Naive thymus-derived CD4-positive, alpha-beta T cell (primary cell): ENCODE measurements at regions not wholly inside any gene's neighbourhood (a gene's known extent, or its start where the extent isn't known, plus 50 kb on each side); places are given as distances from the start of the nearest gene placed in this dataset.

Experiments used
- ATAC-seq: fragments of 150-1000 bp; cut with Tn5 transposase; 2 replicates; pipeline ENCODE4 v1.10.0; 2021; ENCODE audit warnings: mild to moderate bottlenecking, moderate library complexity
- CTCF ChIA-PET: fragments of 350-600 bp; sonication (Branson Sonifier 250); formaldehyde crosslinking; loops from one replicate; lab custom pipeline; 2021; ENCODE audit warnings: antibody characterized with exemption; lab: Charles Lee
- POLR2A ChIA-PET: fragments of 350-600 bp; sonication (Branson Sonifier 250); formaldehyde crosslinking; loops from one replicate; lab custom pipeline; 2021; ENCODE audit warnings: antibody characterized with exemption, inconsistent platforms; lab: Charles Lee
- DNase-seq, 9 donors: peaks; one replicate each; pipeline versions ENCODE4 v3.0.0 to v3.0.0-alpha.2; 2020 to 2022; ENCODE audit warnings: mixed read lengths in 1 of 9
- H3K27ac ChIP-seq: one replicate; pipeline ENCODE4 v1.7.0; 2013; ENCODE audit warnings: mild to moderate bottlenecking, low read depth, low read length, moderate library complexity
- H3K27me3 ChIP-seq, 2 donors: one replicate each; pipeline ENCODE4 v1.7.0; 2013; ENCODE audit warnings: low read length in 2 of 2, mild to moderate bottlenecking in 2 of 2, moderate library complexity in 2 of 2; ENCODE audit not compliant: control insufficient read depth in 2 of 2, insufficient read depth in 2 of 2
- H3K36me3 ChIP-seq, 3 experiments: 1 replicate in 2 of 3; 2 replicates in 1 of 3; pipeline ENCODE4 v1.7.0; 2013; ENCODE audit warnings: low read length in 3 of 3, mild to moderate bottlenecking in 3 of 3, moderate library complexity in 1 of 3; ENCODE audit not compliant: insufficient read depth in 3 of 3, control insufficient read depth in 2 of 3
- H3K4me1 ChIP-seq, 2 donors: one replicate each; pipeline ENCODE4 v1.7.0; 2013; ENCODE audit warnings: low read length in 2 of 2, mild to moderate bottlenecking in 2 of 2, moderate library complexity in 1 of 2; ENCODE audit not compliant: control insufficient read depth in 2 of 2, insufficient read depth in 2 of 2
- H3K4me3 ChIP-seq: 2 replicates; pipeline ENCODE4 v1.7.0; 2013; ENCODE audit warnings: mild to moderate bottlenecking, low read length
- H3K9me3 ChIP-seq, 3 experiments: 1 replicate in 2 of 3; 2 replicates in 1 of 3; pipeline ENCODE4 v1.7.0; 2013; ENCODE audit warnings: low read length in 3 of 3; ENCODE audit not compliant: control insufficient read depth in 2 of 3
- H3K27ac Mint-ChIP-seq, 9 donors: one replicate each; pipeline ENCODE4 v1.8.0; 2020 to 2022; ENCODE audit warnings: mixed read lengths in 9 of 9, mild to moderate bottlenecking in 8 of 9, moderate library complexity in 5 of 9, inconsistent platforms in 2 of 9
- H3K27me3 Mint-ChIP-seq, 5 donors: one replicate each; pipeline ENCODE4 v1.8.0; 2021 to 2022; ENCODE audit warnings: mixed read lengths in 5 of 5, mild to moderate bottlenecking in 1 of 5
- H3K36me3 Mint-ChIP-seq, 5 donors: one replicate each; pipeline ENCODE4 v1.8.0; 2020 to 2022; ENCODE audit warnings: mixed read lengths in 5 of 5, mild to moderate bottlenecking in 3 of 5, inconsistent platforms in 1 of 5
- H3K4me1 Mint-ChIP-seq, 7 donors: one replicate each; pipeline ENCODE4 v1.8.0; 2020 to 2022; ENCODE audit warnings: mixed read lengths in 7 of 7, mild to moderate bottlenecking in 3 of 7, inconsistent platforms in 1 of 7
- H3K4me3 Mint-ChIP-seq, 10 donors: one replicate each; pipeline ENCODE4 v1.8.0; 2020 to 2022; ENCODE audit warnings: mild to moderate bottlenecking in 10 of 10, mixed read lengths in 10 of 10, moderate library complexity in 6 of 10, inconsistent platforms in 2 of 10
- H3K9me3 Mint-ChIP-seq, 11 donors: one replicate each; pipeline ENCODE4 v1.8.0; 2020 to 2022; ENCODE audit warnings: mixed read lengths in 11 of 11, mild to moderate bottlenecking in 4 of 11, inconsistent platforms in 1 of 11, moderate library complexity in 1 of 11
- intact Hi-C, 2 donors: fragments of 100-400 bp; cut with micrococcal nuclease; formaldehyde crosslinking; loops; one replicate each; pipeline ENCODE4 v1.15.1; 2023

DNA sequence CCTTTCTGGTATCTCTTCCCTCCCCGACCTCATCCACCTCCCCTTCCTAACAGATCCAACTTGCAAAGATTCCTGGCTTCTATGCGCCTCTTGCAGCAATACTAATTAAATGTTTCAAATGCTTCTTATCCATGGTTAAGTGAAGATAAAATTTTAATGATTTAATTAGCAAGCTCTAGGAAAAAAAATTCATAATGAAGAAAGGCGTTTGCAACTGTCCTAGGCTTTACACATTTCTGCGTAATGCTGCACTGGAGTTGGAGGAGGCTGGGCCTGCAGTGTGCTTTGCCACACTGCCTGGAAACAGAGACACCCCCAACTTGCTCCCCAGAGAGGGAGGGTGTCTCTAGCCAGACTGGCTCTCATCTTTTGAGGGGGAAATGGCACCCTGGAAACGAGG is 123.9 kb upstream of the CARD11 start:
- H3K27me3 Mint-ChIP-seq, result peaks cover 2 to 14% (median 12%) of the 10 kb centered on the region in 5 donors
- no peaks in the 10 kb centered on the region for H3K4me1 ChIP-seq
- no peak for DNase-seq
- peaks cover 0 to 4% (median 0%) of the 10 kb centered on the region in 11 donors for H3K9me3 Mint-ChIP-seq
- no peaks in the 10 kb centered on the region for H3K9me3 ChIP-seq
- ChIA-PET CTCF (no interaction called here), POLR2A (no interaction called here)
- intact Hi-C loops, result no loop called here
- H3K4me1 Mint-ChIP-seq, result no peaks in the 10 kb centered on the region
- no peak overlapping the region for H3K27ac Mint-ChIP-seq
- H3K4me3 ChIP-seq, result no peak overlapping the region
- H3K4me3 Mint-ChIP-seq, result no peak overlapping the region
- no peaks in the 10 kb centered on the region for H3K27me3 ChIP-seq
- H3K36me3 Mint-ChIP-seq, result peaks cover 0 to 4% (median 0%) of the 10 kb centered on the region in 5 donors
- no peaks in the 10 kb centered on the region for H3K36me3 ChIP-seq
- ATAC-seq, result no peak
- H3K27ac ChIP-seq, result no peak overlapping the region

DNA sequence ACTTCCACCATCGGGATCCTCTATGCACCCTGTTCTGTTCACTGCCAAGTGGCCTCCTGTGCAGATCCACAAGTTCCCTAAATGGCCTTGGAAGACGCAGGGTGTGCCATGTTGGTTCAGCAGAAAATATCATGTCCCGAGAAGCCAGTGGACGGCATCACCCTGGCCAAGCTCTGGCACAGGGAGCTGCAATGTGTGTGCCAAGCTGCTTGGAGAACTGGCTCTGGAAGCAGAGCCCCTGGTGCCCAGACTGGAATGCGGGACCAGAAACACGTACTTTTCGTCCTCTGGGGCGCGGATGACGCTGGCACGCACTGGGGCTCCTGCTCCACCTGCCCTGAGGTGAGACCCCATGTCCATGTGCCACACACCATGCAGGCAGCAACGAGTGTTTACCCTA is 124.7 kb upstream of the CARD11 start:
- H3K27me3 Mint-ChIP-seq, result peaks cover 2 to 19% (median 14%) of the 10 kb centered on the region in 5 donors
- peaks cover 0 to 4% (median 0%) of the 10 kb centered on the region in 11 donors for H3K9me3 Mint-ChIP-seq
- Histone ChIP-seq H3K27ac (no peak overlapping the region), H3K4me3 (no peak overlapping the region), H3K27me3 (no peaks in the 10 kb centered on the region), H3K36me3 (no peaks in the 10 kb centered on the region), H3K4me1 (no peaks in the 10 kb centered on the region), H3K9me3 (no peaks in the 10 kb centered on the region)
- no peak overlapping the region for H3K27ac Mint-ChIP-seq
- ChIA-PET CTCF (no interaction called here), POLR2A (no interaction called here)
- H3K36me3 Mint-ChIP-seq, result peaks cover 0 to 4% (median 0%) of the 10 kb centered on the region in 5 donors
- no peaks in the 10 kb centered on the region for H3K4me1 Mint-ChIP-seq
- no peak overlapping the region for H3K4me3 Mint-ChIP-seq
- DNase-seq, result no peak
- ATAC-seq, result no peak
- intact Hi-C loops, result no loop called here

DNA sequence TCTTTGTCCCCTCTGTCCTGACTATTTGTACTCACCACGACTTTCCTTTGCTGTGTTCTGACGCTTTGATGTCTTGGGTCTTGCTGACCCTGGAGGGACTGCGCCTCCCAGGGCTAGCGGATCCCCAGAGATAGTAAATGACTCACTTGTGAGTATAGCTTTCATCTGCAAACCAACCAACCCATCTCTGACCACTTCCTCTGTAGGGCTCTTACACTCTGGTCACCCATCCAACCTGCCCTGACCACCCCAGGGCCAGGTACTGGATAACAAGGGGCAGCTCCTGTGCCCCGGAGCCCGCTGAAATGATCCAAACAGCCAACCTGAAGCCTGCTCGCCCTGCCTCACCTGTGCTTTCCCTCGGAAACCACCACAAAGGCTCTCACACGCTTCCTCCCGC is 125.2 kb upstream of the CARD11 start:
- intact Hi-C loops, result no loop called here
- Mint-ChIP-seq H3K4me3 (no peak overlapping the region), H3K9me3 (peaks cover 0 to 4% (median 0%) of the 10 kb centered on the region in 11 donors), H3K27ac (no peak overlapping the region), H3K27me3 (peaks cover 2 to 19% (median 14%) of the 10 kb centered on the region in 5 donors), H3K4me1 (no peaks in the 10 kb centered on the region), H3K36me3 (peaks cover 0 to 4% (median 0%) of the 10 kb centered on the region in 5 donors)
- Histone ChIP-seq H3K4me3 (no peak overlapping the region), H3K36me3 (no peaks in the 10 kb centered on the region), H3K4me1 (no peaks in the 10 kb centered on the region), H3K27ac (no peak overlapping the region), H3K27me3 (no peaks in the 10 kb centered on the region), H3K9me3 (no peaks in the 10 kb centered on the region)
- POLR2A ChIA-PET, result no interaction called here
- DNase-seq (no peak), ATAC-seq (no peak)
- CTCF ChIA-PET, result interaction anchor here (0.8 kb wide), 1 partner anchor 288 kb away, joined by 3 read pairs; no protein-coding TSS in a partner anchor

DNA sequence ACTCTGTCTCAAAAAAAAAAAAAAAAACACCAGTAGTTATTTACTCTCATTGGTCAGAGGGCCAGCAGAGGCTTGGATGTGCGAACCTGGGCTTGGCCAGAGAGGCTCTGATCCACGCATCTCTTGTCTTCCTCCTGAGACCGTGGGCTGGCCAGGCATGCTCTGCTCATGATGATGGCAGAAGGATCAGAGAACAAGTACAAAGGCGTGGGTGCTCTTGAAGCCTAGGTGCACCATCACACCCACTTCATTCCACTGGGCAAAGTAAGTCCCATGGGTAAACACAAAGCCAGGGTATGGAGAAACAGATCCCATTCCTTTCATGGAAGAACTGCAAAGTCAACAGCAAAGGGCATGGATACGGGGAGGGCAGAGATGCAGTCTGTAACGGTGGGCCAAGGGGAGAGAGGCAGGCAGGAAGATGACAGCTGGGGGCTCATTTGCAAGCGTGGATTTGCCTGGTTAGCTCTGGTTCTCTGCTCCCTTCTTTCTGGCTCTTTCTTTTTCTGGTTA is 128.2 kb upstream of the SDK1 start:
- POLR2A ChIA-PET, result interaction anchor here (0.7 kb wide), 1 partner anchor 26 kb away, joined by 5 read pairs; no protein-coding TSS in a partner anchor

DNA sequence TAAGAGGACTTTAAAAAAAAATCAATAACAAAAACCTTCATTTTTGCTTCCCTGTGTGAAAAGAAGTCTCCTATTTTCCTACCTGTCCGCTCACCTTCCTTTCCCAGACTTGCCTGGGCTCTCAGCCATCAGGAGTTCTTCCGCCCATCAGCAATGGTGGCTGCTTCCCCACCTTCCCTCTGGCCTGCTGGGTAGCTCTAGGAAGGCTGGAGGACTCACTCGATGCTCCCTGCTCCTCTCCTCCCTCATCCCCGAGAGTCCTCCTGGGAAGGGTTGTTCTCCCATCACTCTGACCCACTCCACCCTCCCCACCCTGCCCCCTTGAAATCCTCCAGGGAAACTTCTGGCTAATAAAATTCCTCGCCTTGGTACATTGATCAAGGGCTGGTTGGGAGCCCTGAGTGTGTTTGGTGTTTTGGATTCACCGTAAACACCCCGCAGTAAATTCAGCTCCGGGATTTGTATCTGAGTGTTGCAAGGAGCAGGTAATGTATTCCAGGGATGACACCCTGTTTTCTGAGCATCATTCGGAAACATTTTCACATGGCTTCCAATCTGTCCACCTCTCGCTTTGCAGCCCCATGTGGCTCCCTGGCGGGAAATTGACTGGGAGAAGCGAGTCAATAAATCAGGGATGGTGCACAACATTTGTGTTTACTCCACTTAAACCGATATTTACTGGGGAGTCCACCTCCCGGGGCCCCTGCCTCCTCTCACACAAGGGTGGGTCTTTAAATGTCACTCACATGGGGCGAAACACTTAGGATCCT is 126.4 kb upstream of the SDK1 start:
- CTCF ChIA-PET, result no interaction called here
- DNase-seq (no peak), ATAC-seq (no peak)
- Mint-ChIP-seq H3K4me1 (no peaks in the 10 kb centered on the region), H3K27ac (no peak overlapping the region), H3K27me3 (peaks cover 0 to 7% (median 5%) of the 10 kb centered on the region in 5 donors), H3K9me3 (peaks cover 0 to 8% (median 0%) of the 10 kb centered on the region in 11 donors), H3K4me3 (no peak overlapping the region), H3K36me3 (no peaks in the 10 kb centered on the region)
- intact Hi-C loops, result no loop called here
- Histone ChIP-seq H3K4me1 (no peaks in the 10 kb centered on the region), H3K27ac (no peak overlapping the region), H3K9me3 (no peaks in the 10 kb centered on the region), H3K4me3 (no peak overlapping the region), H3K36me3 (no peaks in the 10 kb centered on the region), H3K27me3 (no peaks in the 10 kb centered on the region)
- POLR2A ChIA-PET, result no interaction called here

More for the DNA sequence above, 128.2 kb upstream of the SDK1 start:
- H3K9me3 ChIP-seq, result no peaks in the 10 kb centered on the region
- ATAC-seq (no peak), DNase-seq (no peak)
- no peak overlapping the region for H3K4me3 ChIP-seq
- H3K36me3 Mint-ChIP-seq, result no peaks in the 10 kb centered on the region
- intact Hi-C loops, result no loop called here
- no peaks in the 10 kb centered on the region for H3K27me3 ChIP-seq
- no peaks in the 10 kb centered on the region for H3K4me1 ChIP-seq
- no peaks in the 10 kb centered on the region for H3K4me1 Mint-ChIP-seq
- H3K9me3 Mint-ChIP-seq, result peaks cover 0 to 8% (median 0%) of the 10 kb centered on the region in 11 donors
- H3K27ac Mint-ChIP-seq, result no peak overlapping the region
- H3K4me3 Mint-ChIP-seq, result no peak overlapping the region
- H3K27ac ChIP-seq, result no peak overlapping the region
- H3K27me3 Mint-ChIP-seq, result peaks cover 5 to 15% (median 9%) of the 10 kb centered on the region in 5 donors
- CTCF ChIA-PET, result no interaction called here
- no peaks in the 10 kb centered on the region for H3K36me3 ChIP-seq

DNA sequence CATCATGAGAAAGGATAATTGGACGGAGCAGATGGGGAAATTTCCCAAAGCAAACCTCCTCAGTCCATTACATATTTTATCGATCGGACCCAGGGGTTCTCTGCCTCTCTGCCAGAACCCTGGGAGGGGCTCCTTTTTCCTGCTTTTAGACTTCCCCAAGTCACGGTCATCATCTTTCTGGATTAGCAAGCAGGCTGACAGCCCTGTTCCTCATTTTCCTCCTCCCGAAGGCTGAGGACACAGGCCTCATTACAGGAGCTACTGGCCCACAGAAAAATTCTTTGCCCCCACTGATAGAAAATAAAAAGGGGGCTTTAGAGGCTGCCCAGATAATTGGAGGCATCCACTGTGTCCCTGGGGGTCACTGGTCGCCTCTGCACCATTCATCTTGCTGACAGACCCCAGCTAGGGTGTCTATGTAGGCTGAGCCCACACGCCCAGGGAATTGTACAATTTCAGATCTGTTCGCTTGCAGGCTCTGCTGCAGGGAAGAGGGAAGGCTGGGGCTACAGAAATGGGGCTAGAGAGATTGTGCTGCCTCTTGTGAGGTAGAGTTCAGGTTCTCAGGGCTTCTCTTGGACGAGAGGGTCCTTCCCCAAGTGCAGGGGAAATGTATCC is 125.7 kb upstream of the SDK1 start:
- Histone ChIP-seq H3K4me3 (no peak overlapping the region), H3K36me3 (no peaks in the 10 kb centered on the region), H3K9me3 (no peaks in the 10 kb centered on the region), H3K27ac (no peak overlapping the region), H3K27me3 (no peaks in the 10 kb centered on the region), H3K4me1 (no peaks in the 10 kb centered on the region)
- H3K27me3 Mint-ChIP-seq, result peaks cover 0 to 7% (median 3%) of the 10 kb centered on the region in 5 donors
- no peaks in the 10 kb centered on the region for H3K4me1 Mint-ChIP-seq
- H3K27ac Mint-ChIP-seq, result peak overlapping the region in 1 of 9 donors; percentile 8
- DNase-seq (no peak), ATAC-seq (no peak)
- H3K9me3 Mint-ChIP-seq, result peaks cover 0 to 8% (median 0%) of the 10 kb centered on the region in 11 donors
- CTCF ChIA-PET, result no interaction called here
- intact Hi-C loops, result no loop called here
- H3K4me3 Mint-ChIP-seq, result no peak overlapping the region
- POLR2A ChIA-PET, result no interaction called here
- H3K36me3 Mint-ChIP-seq, result no peaks in the 10 kb centered on the region
